ENCODE measurements at regions not wholly inside any gene's neighbourhood (a gene's known extent, or its start where the extent isn't known, plus 50 kb on each side); places are given as distances from the start of the nearest gene placed in this dataset.

- no peak for DNase-seq (ENCODE audit: extremely low read depth, insufficient read length)
- Histone ChIP-seq H3K27me3 (replicated peaks; ENCODE audit: control insufficient read depth, insufficient read depth, low read length) (no peaks in the 10 kb centered on the region), H3K4me3 (replicated peaks; ENCODE audit: low read depth, low read length) (no peak overlapping the region), H3K36me3 (ENCODE audit: control insufficient read depth, insufficient read depth, low read length) (no peaks in the 10 kb centered on the region)
- no peak for TF ChIP-seq CTCF (IDR thresholded peaks at IDR 0.05; ENCODE audit: insufficient read depth, low read length, poor library complexity, severe bottlenecking)
Measured at GRCh38 chr5:90285581-90285980, 124.0 kb downstream of the CETN3 start.

GRCh38 chr5:90284375-90284774 is 125.2 kb downstream of the CETN3 start:
- Histone ChIP-seq H3K27me3 (replicated peaks; ENCODE audit: control insufficient read depth, insufficient read depth, low read length) (no peaks in the 10 kb centered on the region), H3K4me3 (replicated peaks; ENCODE audit: low read depth, low read length) (no peak overlapping the region), H3K36me3 (ENCODE audit: control insufficient read depth, insufficient read depth, low read length) (no peaks in the 10 kb centered on the region)
- TF ChIP-seq CTCF (IDR thresholded peaks at IDR 0.05; ENCODE audit: insufficient read depth, low read length, poor library complexity, severe bottlenecking) = no peak
- DNase-seq (ENCODE audit: extremely low read depth, insufficient read length) = no peak

GRCh38 chr5:90279091-90279490 is 130.5 kb downstream of the CETN3 start:
- no peak for DNase-seq (ENCODE audit: extremely low read depth, insufficient read length)
- Histone ChIP-seq H3K27me3 (replicated peaks; ENCODE audit: control insufficient read depth, insufficient read depth, low read length) (no peaks in the 10 kb centered on the region), H3K4me3 (replicated peaks; ENCODE audit: low read depth, low read length) (no peak overlapping the region), H3K36me3 (ENCODE audit: control insufficient read depth, insufficient read depth, low read length) (no peaks in the 10 kb centered on the region)
- TF ChIP-seq CTCF (IDR thresholded peaks at IDR 0.05; ENCODE audit: insufficient read depth, low read length, poor library complexity, severe bottlenecking) = no peak

- H3K36me3 ChIP-seq (ENCODE audit: control insufficient read depth, insufficient read depth, low read length) = no peaks in the 10 kb centered on the region
- no peak for DNase-seq (ENCODE audit: extremely low read depth, insufficient read length)
- no peak for TF ChIP-seq CTCF (IDR thresholded peaks at IDR 0.05; ENCODE audit: insufficient read depth, low read length, poor library complexity, severe bottlenecking)
- H3K4me3 ChIP-seq (replicated peaks; ENCODE audit: low read depth, low read length) = no peak overlapping the region
- no peaks in the 10 kb centered on the region for H3K27me3 ChIP-seq (replicated peaks; ENCODE audit: control insufficient read depth, insufficient read depth, low read length)
Measured at GRCh38 chr5:90274216-90274615, 135.3 kb downstream of the CETN3 start.

- TF ChIP-seq CTCF (IDR thresholded peaks at IDR 0.05; ENCODE audit: insufficient read depth, low read length, poor library complexity, severe bottlenecking) = no peak
- Histone ChIP-seq H3K36me3 (ENCODE audit: control insufficient read depth, insufficient read depth, low read length) (no peaks in the 10 kb centered on the region), H3K4me3 (replicated peaks; ENCODE audit: low read depth, low read length) (no peak overlapping the region), H3K27me3 (replicated peaks; ENCODE audit: control insufficient read depth, insufficient read depth, low read length) (no peaks in the 10 kb centered on the region)
- DNase-seq (ENCODE audit: extremely low read depth, insufficient read length) = no peak
Measured at GRCh38 chr5:90267646-90268045, 141.9 kb downstream of the CETN3 start.

- no peak for DNase-seq (ENCODE audit: extremely low read depth, insufficient read length)
- TF ChIP-seq CTCF (IDR thresholded peaks at IDR 0.05; ENCODE audit: insufficient read depth, low read length, poor library complexity, severe bottlenecking) = no peak
- Histone ChIP-seq H3K4me3 (replicated peaks; ENCODE audit: low read depth, low read length) (no peak overlapping the region), H3K27me3 (replicated peaks; ENCODE audit: control insufficient read depth, insufficient read depth, low read length) (no peaks in the 10 kb centered on the region), H3K36me3 (ENCODE audit: control insufficient read depth, insufficient read depth, low read length) (no peaks in the 10 kb centered on the region)
Measured at GRCh38 chr5:90265545-90265857, 144.1 kb downstream of the CETN3 start.
